ENCODE measurements at regions not wholly inside any gene's neighbourhood (a gene's known extent, or its start where the extent isn't known, plus 50 kb on each side); places are given as distances from the start of the nearest gene placed in this dataset.

GRCh38 chr13:31444266-31444856 lies 244.6 kb downstream of the B3GLCT start:
- H3K27ac ChIP-seq (ENCODE audit: low read depth, low read length): no peak overlapping the region
- CTCF ChIA-PET (ENCODE audit: partially characterized antibody): interaction anchor here (0.6 to 1.0 kb wide), 2 partner anchors 13 to 20 kb away, joined by 3 read pairs; no protein-coding TSS in a partner anchor
- no peak overlapping the region for H4K5ac ChIP-seq (ENCODE audit: insufficient read length, low read depth, low read length)
- H3K79me2 ChIP-seq (ENCODE audit: control insufficient read depth in 1 of 2, insufficient read depth in 2 of 2, low read length in 2 of 2): no peaks in the 10 kb centered on the region
- H3K27me3 ChIP-seq (replicated peaks in 1 of 4; ENCODE audit: control insufficient read depth in 3 of 4, extremely low read depth in 1 of 4, insufficient read depth in 3 of 4, low read length in 3 of 4): 0 out of 7 replicates have a peak, but pooled peaks cover 0 to 2% (median 0%) of the 10 kb centered on the region in 4 experiments
- H3K79me1 ChIP-seq (ENCODE audit: low read depth, low read length): no peaks in the 10 kb centered on the region
- no peak overlapping the region for H3K9ac ChIP-seq (replicated peaks in 1 of 4; ENCODE audit: extremely low read depth in 1 of 4, low read depth in 3 of 4, low read length in 3 of 4)
- no peak overlapping the region for H2BK20ac ChIP-seq (ENCODE audit: low read length)
- no peak overlapping the region for H2AK5ac ChIP-seq (ENCODE audit: low read depth, low read length)
- no peaks in the 10 kb centered on the region; a peak in 1 of 7 replicates for H3K4me1 ChIP-seq (replicated peaks in 1 of 4; ENCODE audit: control insufficient read depth in 3 of 4, insufficient read depth in 4 of 4, low read length in 3 of 4)
- H3K18ac ChIP-seq (ENCODE audit: extremely low read depth, low read length): no peak overlapping the region
- no peak overlapping the region for H4K8ac ChIP-seq (ENCODE audit: extremely low read depth, insufficient read depth, low read length)
- H3K23me2 ChIP-seq (ENCODE audit: low read depth, low read length): no peaks in the 10 kb centered on the region
- no peak for FAIRE-seq
- H3K4me3 ChIP-seq (ENCODE audit: extremely low read depth in 1 of 4, insufficient read depth in 2 of 4, low read depth in 3 of 4, low read length in 4 of 4): no peak overlapping the region
- no peaks in the 10 kb centered on the region for H3K36me3 ChIP-seq (ENCODE audit: control insufficient read depth in 2 of 4, insufficient read depth in 4 of 4, low read length in 3 of 4)
- H3K23ac ChIP-seq (ENCODE audit: insufficient read length): no peak overlapping the region
- no peak overlapping the region for H3K4me2 ChIP-seq (ENCODE audit: insufficient read depth in 1 of 2, low read depth in 2 of 2, low read length in 2 of 2)
- 87% methylated on average over 3 of the region's 3 CpGs; no CpG with 5 or more reads in 1 of the 2 experiments for WGBS, 2 experiments (ENCODE audit: extremely low coverage in 1 of 2, insufficient coverage in 1 of 2, insufficient read length in 1 of 2, insufficient replicate concordance in 2 of 2, low coverage in 1 of 2, low lambda C conversion rate in 2 of 2, missing lambda C conversion rate in 1 of 2)
- no peak overlapping the region for H2BK120ac ChIP-seq (replicated peaks; ENCODE audit: low read depth, low read length)
- no peak overlapping the region for H2BK12ac ChIP-seq (ENCODE audit: low read depth, low read length)
- no peak overlapping the region for H2BK5ac ChIP-seq (ENCODE audit: low read depth, low read length)
- no peak overlapping the region for H3K4ac ChIP-seq (replicated peaks; ENCODE audit: insufficient read length, low read depth, low read length)
- H3K9me3 ChIP-seq (ENCODE audit: insufficient read depth in 2 of 2, low read depth in 1 of 2, low read length in 1 of 2): no peaks in the 10 kb centered on the region
- no peak for DNase-seq (ENCODE audit: low read depth in 1 of 2, low spot score in 2 of 2)
- POLR2A ChIA-PET (ENCODE audit: partially characterized antibody): no interaction called here
- H4K20me1 ChIP-seq (replicated peaks in 1 of 2; ENCODE audit: control insufficient read depth in 1 of 2, insufficient read depth in 2 of 2, low read length in 2 of 2): no peaks in the 10 kb centered on the region
- no peak overlapping the region for H3K56ac ChIP-seq (replicated peaks; ENCODE audit: insufficient read length, low read depth, low read length)
- H2BK15ac ChIP-seq (ENCODE audit: low read length): no peak overlapping the region
- no peak overlapping the region for H4K91ac ChIP-seq (replicated peaks; ENCODE audit: insufficient read length, low read length)
- H2AFZ ChIP-seq (ENCODE audit: low read length): no peak overlapping the region
- H3K14ac ChIP-seq (ENCODE audit: insufficient read length): no peak overlapping the region
- TF ChIP-seq CTBP2 (IDR thresholded peaks at IDR 0.05; ENCODE audit: borderline replicate concordance, insufficient read depth, insufficient read length, low read length) (no peak), CREB1 (IDR thresholded peaks at IDR 0.05) (no peak), ZNF274 (IDR thresholded peaks at IDR 0.05; ENCODE audit: borderline replicate concordance, extremely low read depth, low read length) (no peak), SP1 (IDR thresholded peaks at IDR 0.05; ENCODE audit: low read depth, low read length) (no peak), SUZ12 (IDR thresholded peaks at IDR 0.05; ENCODE audit: low read length) (no peak), TAF1 (IDR thresholded peaks at IDR 0.05; ENCODE audit: low read depth, low read length) (no peak), TEAD4 (IDR thresholded peaks at IDR 0.05; ENCODE audit: low read depth, low read length) (no peak), EGR1 (IDR thresholded peaks at IDR 0.05; ENCODE audit: borderline replicate concordance, low read depth, low read length) (no peak), TBP (IDR thresholded peaks at IDR 0.05; ENCODE audit: low read depth, low read length) (no peak), GABPA (IDR thresholded peaks at IDR 0.05; ENCODE audit: borderline replicate concordance, insufficient read depth, low read length) (no peak), RBBP5 (IDR thresholded peaks at IDR 0.05; ENCODE audit: borderline replicate concordance, low read depth, low read length) (no peak), EP300 (IDR thresholded peaks at IDR 0.05; ENCODE audit: borderline replicate concordance in 1 of 2, low read depth in 2 of 2, low read length in 2 of 2) (no peak), POLR2A (IDR thresholded peaks at IDR 0.05; ENCODE audit: control extremely low read depth in 1 of 2, low read depth in 2 of 2, low read length in 2 of 2) (no peak), RFX5 (IDR thresholded peaks at IDR 0.05; ENCODE audit: borderline replicate concordance, low read depth, low read length) (no peak)
